PC-3 (cell line): ENCODE measurements at regions not wholly inside any gene's neighbourhood (a gene's known extent, or its start where the extent isn't known, plus 50 kb on each side); places are given as distances from the start of the nearest gene placed in this dataset.

ENCODE experiments used
- ATAC-seq: fragments of 200-7000 bp; cut with Tn5 transposase; 2 replicates; pipeline ENCODE4 v1.9.1; 2020; ENCODE audit warnings: mild to moderate bottlenecking, moderate library complexity
- BruUV-seq: library from RNA; stranded (reverse); fragments of 400-500 nt; replicated peaks from 2 replicates; lab custom pipeline; 2021; lab: Mats Ljungman, UMichigan
- CTCF ChIA-PET: fragments of 300-600 bp; sonication (Branson Sonifier 250); formaldehyde crosslinking; loops from one replicate; lab custom pipeline; 2022; ENCODE audit warnings: antibody characterized with exemption; lab: Charles Lee
- POLR2A ChIA-PET: fragments of 300-600 bp; sonication (Branson Sonifier 250); formaldehyde crosslinking; loops from one replicate; lab custom pipeline; 2022; ENCODE audit warnings: antibody characterized with exemption; ENCODE audit not compliant: unreplicated experiment; lab: Charles Lee
- DNase-seq: peaks from one replicate; pipeline ENCODE4 v3.0.0-alpha.2; 2015
- H2AFZ ChIP-seq: fragments of 300-600 bp; sonication (generic); 2 replicates; pipeline ENCODE4 v1.6.0; 2016; ENCODE audit warnings: antibody characterized with exemption, low read length
- H3F3A ChIP-seq: fragments of 300-600 bp; sonication (generic); one replicate; pipeline ENCODE4 v1.6.0; 2017; ENCODE audit warnings: antibody characterized with exemption, low read length, control low read depth, mild to moderate bottlenecking; ENCODE audit not compliant: unreplicated experiment
- H3K27ac ChIP-seq: fragments of 300-600 bp; sonication (generic); 2 replicates; pipeline ENCODE4 v1.5.1; 2016; ENCODE audit warnings: mild to moderate bottlenecking, low read length
- H3K27me3 ChIP-seq: fragments of 300-600 bp; sonication (generic); 2 replicates; pipeline ENCODE4 v1.6.1; 2016; ENCODE audit warnings: low read length, mixed read lengths
- H3K36me3 ChIP-seq: fragments of 300-600 bp; sonication (generic); 2 replicates; pipeline ENCODE4 v1.6.1; 2016; ENCODE audit warnings: low read depth, mixed run types, low read length, mixed read lengths
- H3K4me1 ChIP-seq: fragments of 300-600 bp; sonication (generic); 2 replicates; pipeline ENCODE4 v1.5.1; 2016; ENCODE audit warnings: low read length; ENCODE audit not compliant: insufficient read depth
- H3K4me2 ChIP-seq: fragments of 300-600 bp; sonication (generic); 2 replicates; pipeline ENCODE4 v1.6.0; 2016; ENCODE audit warnings: low read length
- H3K4me3 ChIP-seq: fragments of 300-600 bp; sonication (generic); 2 replicates; pipeline ENCODE4 v1.5.1; 2016; ENCODE audit warnings: mild to moderate bottlenecking, low read length, mixed read lengths
- H3K79me2 ChIP-seq: fragments of 300-600 bp; sonication (generic); 2 replicates; pipeline ENCODE4 v1.6.1; 2017; ENCODE audit warnings: low read length, mixed read lengths
- H3K9ac ChIP-seq: fragments of 300-600 bp; sonication (generic); 2 replicates; pipeline ENCODE4 v1.6.0; 2016; ENCODE audit warnings: mild to moderate bottlenecking, low read length
- H3K9me2 ChIP-seq: fragments of 300-600 bp; sonication (generic); replicated peaks from 2 replicates; pipeline ENCODE4 v1.6.1; 2016; ENCODE audit warnings: mixed run types, low read length, mixed read lengths
- H3K9me3 ChIP-seq: fragments of 300-600 bp; sonication (generic); 2 replicates; pipeline ENCODE4 v1.6.1; 2016; ENCODE audit warnings: low read length, mixed read lengths
- H4K20me1 ChIP-seq: fragments of 300-600 bp; sonication (generic); 2 replicates; pipeline ENCODE4 v1.6.1; 2016; ENCODE audit warnings: low read length, mixed read lengths
- EZH2 ChIP-seq: fragments of 300-600 bp; sonication (generic); IDR thresholded peaks from one replicate; pipeline ENCODE4 v1.6.1; 2017; ENCODE audit warnings: antibody characterized with exemption, mild to moderate bottlenecking, low read length; ENCODE audit not compliant: unreplicated experiment
- EZH2phosphoT487 ChIP-seq: fragments of 300-600 bp; sonication (generic); IDR thresholded peaks from 2 replicates; pipeline ENCODE4 v1.6.1; 2018; ENCODE audit warnings: mild to moderate bottlenecking, antibody characterized with exemption, low read length, borderline replicate concordance
- intact Hi-C: fragments of 100-400 bp; cut with micrococcal nuclease; formaldehyde crosslinking; loops from 2 replicates; pipeline ENCODE4 v1.9.0; 2023
- TF ChIP-seq, protein P1 (sequence below): fragments of 300-600 bp; sonication (generic); conservative IDR thresholded peaks from 2 replicates; pipeline ENCODE4 v1.5.1; 2017; ENCODE audit warnings: antibody characterized with exemption, low read depth, mild to moderate bottlenecking, low read length

DNA sequence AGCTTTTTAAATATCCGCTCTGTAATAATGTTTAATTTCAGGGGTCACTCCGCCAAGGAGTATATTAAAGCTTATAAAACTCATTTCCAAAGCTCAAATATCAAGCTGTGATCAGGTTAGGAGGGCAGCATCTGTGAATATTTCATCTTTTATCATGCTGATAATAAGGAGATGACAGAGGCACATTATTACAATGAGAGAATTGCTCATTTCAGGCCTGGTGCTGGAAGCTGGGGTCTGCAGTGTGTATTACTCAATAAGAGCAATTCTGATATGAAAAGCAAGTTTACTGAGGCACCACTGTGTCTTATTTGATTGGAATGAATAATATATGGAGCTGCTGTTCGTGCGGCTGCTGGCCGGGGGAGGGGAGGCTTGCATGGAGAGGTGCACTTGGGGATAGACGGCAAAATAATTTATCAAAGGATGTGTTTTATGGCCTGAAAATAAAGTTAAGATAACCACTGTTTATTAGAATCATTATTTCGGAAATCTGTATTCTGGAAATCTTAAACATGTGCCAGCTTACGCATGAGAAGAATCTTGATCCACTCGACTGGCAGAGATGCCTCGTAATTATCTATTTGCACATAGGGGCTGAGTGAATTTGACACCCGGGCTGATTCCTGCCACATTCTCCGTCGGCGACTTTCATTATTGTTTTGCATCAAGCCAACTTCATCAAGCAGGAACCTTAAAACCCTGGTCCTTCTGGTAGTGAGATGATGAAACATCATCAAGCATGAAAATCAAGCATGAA lies 173.2 kb downstream of the RRAGC start:
- CTCF ChIA-PET = no interaction called here
- Histone ChIP-seq H3K4me1 (no peaks in the 10 kb centered on the region), H3K27ac (no peak overlapping the region), H4K20me1 (no peaks in the 10 kb centered on the region), H3K27me3 (peaks cover 78% of the 10 kb centered on the region), H3K9me2 (no peaks in the 10 kb centered on the region), H3K36me3 (no peaks in the 10 kb centered on the region), H2AFZ (no peak overlapping the region), H3K4me2 (no peak overlapping the region), H3K9me3 (no peaks in the 10 kb centered on the region), H3K9ac (no peak overlapping the region), H3K4me3 (no peak overlapping the region), H3F3A (no peaks in the 10 kb centered on the region), H3K79me2 (no peaks in the 10 kb centered on the region)
- TF ChIP-seq EZH2 (peak; percentile 19), EZH2phosphoT487 (no peak)
- TF ChIP-seq, protein P1, sequence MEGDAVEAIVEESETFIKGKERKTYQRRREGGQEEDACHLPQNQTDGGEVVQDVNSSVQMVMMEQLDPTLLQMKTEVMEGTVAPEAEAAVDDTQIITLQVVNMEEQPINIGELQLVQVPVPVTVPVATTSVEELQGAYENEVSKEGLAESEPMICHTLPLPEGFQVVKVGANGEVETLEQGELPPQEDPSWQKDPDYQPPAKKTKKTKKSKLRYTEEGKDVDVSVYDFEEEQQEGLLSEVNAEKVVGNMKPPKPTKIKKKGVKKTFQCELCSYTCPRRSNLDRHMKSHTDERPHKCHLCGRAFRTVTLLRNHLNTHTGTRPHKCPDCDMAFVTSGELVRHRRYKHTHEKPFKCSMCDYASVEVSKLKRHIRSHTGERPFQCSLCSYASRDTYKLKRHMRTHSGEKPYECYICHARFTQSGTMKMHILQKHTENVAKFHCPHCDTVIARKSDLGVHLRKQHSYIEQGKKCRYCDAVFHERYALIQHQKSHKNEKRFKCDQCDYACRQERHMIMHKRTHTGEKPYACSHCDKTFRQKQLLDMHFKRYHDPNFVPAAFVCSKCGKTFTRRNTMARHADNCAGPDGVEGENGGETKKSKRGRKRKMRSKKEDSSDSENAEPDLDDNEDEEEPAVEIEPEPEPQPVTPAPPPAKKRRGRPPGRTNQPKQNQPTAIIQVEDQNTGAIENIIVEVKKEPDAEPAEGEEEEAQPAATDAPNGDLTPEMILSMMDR = no peak
- no peak for ATAC-seq
- intact Hi-C loops = no loop called here
- DNase-seq = no peak
- POLR2A ChIA-PET = no interaction called here
- BruUV-seq = no TSS peak

DNA sequence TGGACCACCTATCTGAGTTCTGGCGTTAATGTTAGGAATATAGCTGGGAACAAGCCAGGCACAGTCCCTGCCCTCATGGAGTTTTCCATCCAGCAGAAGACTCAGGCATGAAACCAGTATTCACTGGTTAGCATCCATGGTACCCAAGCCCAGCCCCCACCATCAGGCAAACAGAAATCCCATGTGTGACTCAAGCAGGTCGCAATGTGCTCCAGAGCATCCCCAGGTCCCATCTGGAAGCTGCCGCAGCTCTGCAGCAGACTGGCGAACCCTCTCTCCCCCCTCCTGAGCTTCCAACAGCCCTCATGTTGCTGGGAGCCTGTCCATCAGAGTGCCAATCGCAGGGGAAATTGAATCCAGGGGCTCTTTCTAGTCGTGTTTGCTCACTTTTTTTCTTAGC lies 174.2 kb downstream of the RRAGC start:
- DNase-seq (no peak), ATAC-seq (no peak)
- BruUV-seq = no TSS peak
- CTCF ChIA-PET = no interaction called here
- no peaks in the 10 kb centered on the region for H3K4me1 ChIP-seq
- TF ChIP-seq EZH2phosphoT487 (no peak), EZH2 (no peak)
- TF ChIP-seq, protein P1 = no peak
- peaks cover 72% of the 10 kb centered on the region for H3K27me3 ChIP-seq
- H3K79me2 ChIP-seq = no peaks in the 10 kb centered on the region
- intact Hi-C loops = no loop called here
- H3K9me2 ChIP-seq = no peaks in the 10 kb centered on the region
- POLR2A ChIA-PET = no interaction called here
- no peak overlapping the region for H3K27ac ChIP-seq
- H3F3A ChIP-seq = no peaks in the 10 kb centered on the region
- H2AFZ ChIP-seq = no peak overlapping the region
- H3K4me2 ChIP-seq = no peak overlapping the region
- no peak overlapping the region for H3K4me3 ChIP-seq
- no peaks in the 10 kb centered on the region for H4K20me1 ChIP-seq
- no peaks in the 10 kb centered on the region for H3K9me3 ChIP-seq
- H3K9ac ChIP-seq = no peak overlapping the region
- no peaks in the 10 kb centered on the region for H3K36me3 ChIP-seq

DNA sequence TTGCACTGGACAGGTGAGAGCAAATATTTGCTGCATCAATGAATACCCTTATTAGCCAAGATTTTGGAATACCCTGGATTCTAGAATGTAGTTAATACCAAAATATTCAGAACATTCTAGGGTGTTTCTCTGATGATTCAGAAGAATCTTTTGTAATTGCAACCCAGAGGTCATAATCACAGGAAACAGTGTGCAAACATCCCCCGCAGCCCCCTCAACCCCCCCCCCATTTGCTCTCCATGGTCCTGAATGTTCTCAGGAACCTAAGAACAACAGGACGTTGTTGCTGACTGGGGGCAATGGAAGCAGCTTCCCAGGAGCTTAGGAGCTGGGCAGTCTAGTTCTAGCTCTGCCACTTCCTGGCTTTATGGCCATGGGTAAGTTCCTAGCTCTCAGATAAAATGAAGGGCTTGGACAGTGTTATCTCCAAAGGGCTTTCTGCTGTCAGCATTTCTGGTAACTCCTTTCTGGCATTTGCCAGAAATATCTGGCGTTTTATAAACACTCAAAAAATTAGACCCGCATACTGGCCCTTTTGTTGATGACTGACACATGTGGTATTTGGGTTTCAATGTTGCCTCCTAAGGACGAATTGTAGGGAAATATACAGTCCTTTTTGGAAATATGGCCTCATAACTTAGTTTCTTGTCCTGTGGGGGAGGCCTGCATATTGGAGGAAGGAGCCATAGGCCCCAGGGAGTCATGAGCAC lies 178.6 kb downstream of the RRAGC start:
- Histone ChIP-seq H3K9me2 (no peaks in the 10 kb centered on the region), H3K9me3 (no peaks in the 10 kb centered on the region), H4K20me1 (no peaks in the 10 kb centered on the region), H3K4me3 (no peak overlapping the region), H3F3A (no peaks in the 10 kb centered on the region), H3K4me1 (no peaks in the 10 kb centered on the region), H3K79me2 (no peaks in the 10 kb centered on the region), H3K36me3 (no peaks in the 10 kb centered on the region), H3K27ac (no peak overlapping the region), H2AFZ (no peak overlapping the region), H3K9ac (no peak overlapping the region), H3K27me3 (peaks cover 43% of the 10 kb centered on the region), H3K4me2 (no peak overlapping the region)
- TF ChIP-seq EZH2 = no peak
- TF ChIP-seq EZH2phosphoT487 = no peak
- TF ChIP-seq, protein P1 = no peak
- intact Hi-C loops = no loop called here
- peak; percentile 4 for DNase-seq
- ChIA-PET POLR2A (no interaction called here), CTCF (no interaction called here)
- no TSS peak for BruUV-seq
- ATAC-seq = no peak
